Trophoblast cell (in vitro differentiated cells and primary cell): ENCODE measurements at regions not wholly inside any gene's neighbourhood (a gene's known extent, or its start where the extent isn't known, plus 50 kb on each side); places are given as distances from the start of the nearest gene placed in this dataset.

Experiments
- DNase-seq, 2 donors: peaks; one replicate each; pipeline ENCODE4 v3.0.0-alpha.2; 2016
- H2AFZ ChIP-seq: 2 replicates; pipeline ENCODE4 v1.6.1; 2013; ENCODE audit warnings: low read length, moderate library complexity, mild to moderate bottlenecking; ENCODE audit not compliant: insufficient read depth, poor library complexity
- H2AK5ac ChIP-seq: 2 replicates; pipeline ENCODE4 v1.6.1; 2013; ENCODE audit warnings: mild to moderate bottlenecking, low read length
- H2BK120ac ChIP-seq: 2 replicates; pipeline ENCODE4 v1.6.1; 2013; ENCODE audit warnings: low read length, mild to moderate bottlenecking, moderate library complexity; ENCODE audit not compliant: insufficient read depth, poor library complexity
- H2BK12ac ChIP-seq: 2 replicates; pipeline ENCODE4 v1.6.1; 2013; ENCODE audit warnings: mild to moderate bottlenecking, low read length, moderate library complexity
- H2BK5ac ChIP-seq: 2 replicates; pipeline ENCODE4 v1.6.1; 2013; ENCODE audit warnings: low read length, low read depth, moderate library complexity, mild to moderate bottlenecking; ENCODE audit not compliant: poor library complexity
- H3K14ac ChIP-seq: 2 replicates; pipeline ENCODE4 v1.6.1; 2013; ENCODE audit warnings: mild to moderate bottlenecking, low read length
- H3K18ac ChIP-seq: 2 replicates; pipeline ENCODE4 v1.6.1; 2013; ENCODE audit warnings: mild to moderate bottlenecking, low read length
- H3K23ac ChIP-seq: 2 replicates; pipeline ENCODE4 v1.6.1; 2013; ENCODE audit warnings: low read length
- H3K27ac ChIP-seq: 2 replicates; pipeline ENCODE4 v1.5.1; 2013; ENCODE audit warnings: low read depth, mild to moderate bottlenecking, inconsistent platforms, low read length, moderate library complexity
- H3K27me3 ChIP-seq: 2 replicates; pipeline ENCODE4 v1.6.1; 2013; ENCODE audit warnings: inconsistent platforms, mild to moderate bottlenecking, low read length, moderate library complexity; ENCODE audit not compliant: insufficient read depth
- H3K36me3 ChIP-seq, 2 experiments: 1 replicate in 1 of 2; 2 replicates in 1 of 2; pipeline ENCODE4 v1.6.1; 2013; ENCODE audit warnings: low read length in 2 of 2, mild to moderate bottlenecking in 2 of 2, moderate library complexity in 1 of 2; ENCODE audit not compliant: insufficient read depth in 2 of 2, control insufficient read depth in 1 of 2
- H3K4ac ChIP-seq: 2 replicates; pipeline ENCODE4 v1.6.1; 2013; ENCODE audit warnings: low read depth, mild to moderate bottlenecking, low read length, moderate library complexity
- H3K4me1 ChIP-seq, 2 experiments: 1 replicate in 1 of 2; 2 replicates in 1 of 2; pipeline ENCODE4 v1.6.1; 2013; ENCODE audit warnings: low read length in 2 of 2, mild to moderate bottlenecking in 2 of 2, moderate library complexity in 1 of 2; ENCODE audit not compliant: insufficient read depth in 2 of 2, control insufficient read depth in 1 of 2
- H3K4me2 ChIP-seq: 2 replicates; pipeline ENCODE4 v1.6.1; 2013; ENCODE audit warnings: inconsistent platforms, mild to moderate bottlenecking, low read length, moderate library complexity
- H3K4me3 ChIP-seq: 2 replicates; pipeline ENCODE4 v1.5.1; 2013; ENCODE audit warnings: mild to moderate bottlenecking, low read depth, low read length, inconsistent platforms
- H3K79me1 ChIP-seq: one replicate; pipeline ENCODE4 v1.6.1; 2013; ENCODE audit warnings: low read length
- H3K79me2 ChIP-seq: 2 replicates; pipeline ENCODE4 v1.6.1; 2013; ENCODE audit warnings: low read length, mild to moderate bottlenecking; ENCODE audit not compliant: control insufficient read depth, insufficient read depth, poor library complexity
- H3K9ac ChIP-seq: 2 replicates; pipeline ENCODE4 v1.6.1; 2013; ENCODE audit warnings: mild to moderate bottlenecking, low read length
- H3K9me3 ChIP-seq: 2 replicates; pipeline ENCODE4 v1.6.1; 2013; ENCODE audit warnings: low read depth, mild to moderate bottlenecking, control low read depth, inconsistent platforms, low read length; ENCODE audit not compliant: insufficient read depth
- H4K12ac ChIP-seq: 2 replicates; pipeline ENCODE4 v1.6.1; 2013; ENCODE audit warnings: low read depth, mild to moderate bottlenecking, low read length, moderate library complexity
- H4K8ac ChIP-seq: 2 replicates; pipeline ENCODE4 v1.6.1; 2013; ENCODE audit warnings: low read depth, mild to moderate bottlenecking, low read length, moderate library complexity
- H4K91ac ChIP-seq: one replicate; pipeline ENCODE4 v1.6.1; 2013; ENCODE audit warnings: low read depth, mild to moderate bottlenecking, low read length, moderate library complexity
- WGBS: extraction: QIAGEN DNeasy Blood & Tissue Kit; methylation state at CpG from one replicate; pipeline ENCODE4 v1.1.7; 2013; ENCODE audit warnings: missing lambda C conversion rate; ENCODE audit not compliant: insufficient read length, insufficient coverage; ENCODE audit errors: extremely low coverage; 5-methylcytosine and 5-hydroxymethylcytosine counted together

GRCh38 chr14:36408388-36408787, 88.0 kb upstream of the MBIP start:
- no peak overlapping the region for H2AK5ac ChIP-seq
- H4K12ac ChIP-seq = no peak overlapping the region
- no peaks in the 10 kb centered on the region for H3K27me3 ChIP-seq
- H3K79me1 ChIP-seq = no peaks in the 10 kb centered on the region
- no peak overlapping the region for H4K91ac ChIP-seq
- H3K4me3 ChIP-seq = no peak overlapping the region
- no peak overlapping the region for H2BK120ac ChIP-seq
- no peak overlapping the region for H2BK5ac ChIP-seq
- no peak overlapping the region for H2AFZ ChIP-seq
- H3K23ac ChIP-seq = no peak overlapping the region
- no peak overlapping the region for H3K27ac ChIP-seq
- H4K8ac ChIP-seq = no peak overlapping the region
- no CpG with 5 or more reads among the region's 3 CpGs for WGBS
- H3K14ac ChIP-seq = no peak overlapping the region
- H3K18ac ChIP-seq = no peak overlapping the region
- peaks cover 2% of the 10 kb centered on the region for H3K9me3 ChIP-seq
- H2BK12ac ChIP-seq = no peak overlapping the region
- H3K4me1 ChIP-seq = no peaks in the 10 kb centered on the region
- DNase-seq = no peak
- H3K79me2 ChIP-seq = no peaks in the 10 kb centered on the region
- H3K36me3 ChIP-seq = no peaks in the 10 kb centered on the region
- no peak overlapping the region for H3K4me2 ChIP-seq
- H3K9ac ChIP-seq = no peak overlapping the region
- H3K4ac ChIP-seq = no peak overlapping the region

- Histone ChIP-seq H3K4me3 (no peak overlapping the region), H4K12ac (no peak overlapping the region), H3K4me2 (no peak overlapping the region), H2BK12ac (no peak overlapping the region), H3K36me3 (no peaks in the 10 kb centered on the region), H4K91ac (no peak overlapping the region), H2BK5ac (no peak overlapping the region), H3K79me1 (no peaks in the 10 kb centered on the region), H3K27me3 (no peaks in the 10 kb centered on the region), H3K14ac (no peak overlapping the region), H2AFZ (no peak overlapping the region), H3K79me2 (no peaks in the 10 kb centered on the region), H2AK5ac (no peak overlapping the region), H3K4me1 (no peaks in the 10 kb centered on the region), H3K4ac (no peak overlapping the region), H3K27ac (no peak overlapping the region), H4K8ac (no peak overlapping the region), H3K9ac (no peak overlapping the region), H2BK120ac (no peak overlapping the region), H3K23ac (no peak overlapping the region), H3K18ac (no peak overlapping the region), H3K9me3 (peaks cover 2% of the 10 kb centered on the region)
- no CpG with 5 or more reads among the region's 1 CpG for WGBS
- no peak for DNase-seq
Measured at GRCh38 chr14:36405589-36406274, 85.3 kb upstream of the MBIP start.

GRCh38 chr14:36402867-36403266, 82.4 kb upstream of the MBIP start:
- H2AFZ ChIP-seq = no peak overlapping the region
- H2BK12ac ChIP-seq = no peak overlapping the region
- no peak overlapping the region for H3K14ac ChIP-seq
- H2BK120ac ChIP-seq = no peak overlapping the region
- H3K36me3 ChIP-seq = no peaks in the 10 kb centered on the region
- no CpG with 5 or more reads among the region's 2 CpGs for WGBS
- no peak overlapping the region for H4K12ac ChIP-seq
- H3K4ac ChIP-seq = no peak overlapping the region
- no peak overlapping the region for H3K4me3 ChIP-seq
- no peak overlapping the region for H2AK5ac ChIP-seq
- no peak overlapping the region for H3K23ac ChIP-seq
- no peaks in the 10 kb centered on the region for H3K79me1 ChIP-seq
- no peak overlapping the region for H3K4me2 ChIP-seq
- H4K91ac ChIP-seq = no peak overlapping the region
- no peaks in the 10 kb centered on the region for H3K79me2 ChIP-seq
- no peak overlapping the region for H3K27ac ChIP-seq
- H3K27me3 ChIP-seq = no peaks in the 10 kb centered on the region
- H3K18ac ChIP-seq = no peak overlapping the region
- H3K9me3 ChIP-seq = no peaks in the 10 kb centered on the region
- H2BK5ac ChIP-seq = no peak overlapping the region
- no peak overlapping the region for H4K8ac ChIP-seq
- H3K4me1 ChIP-seq = no peaks in the 10 kb centered on the region
- no peak overlapping the region for H3K9ac ChIP-seq
- no peak for DNase-seq

- no peaks in the 10 kb centered on the region for H3K79me1 ChIP-seq
- peak; percentile 24 to 76 for DNase-seq
- no peak overlapping the region for H2AFZ ChIP-seq
- no peaks in the 10 kb centered on the region for H3K36me3 ChIP-seq
- H3K27ac ChIP-seq = no peak overlapping the region
- no peak overlapping the region for H2BK5ac ChIP-seq
- no peak overlapping the region for H3K4me2 ChIP-seq
- H3K4me1 ChIP-seq = no peaks in the 10 kb centered on the region
- no peak overlapping the region for H3K9ac ChIP-seq
- no peaks in the 10 kb centered on the region for H3K79me2 ChIP-seq
- no peak overlapping the region for H3K4me3 ChIP-seq
- no peak overlapping the region for H4K12ac ChIP-seq
- no CpG with 5 or more reads among the region's 5 CpGs for WGBS
- H3K27me3 ChIP-seq = no peaks in the 10 kb centered on the region
- H3K18ac ChIP-seq = no peak overlapping the region
- no peak overlapping the region for H2BK120ac ChIP-seq
- H4K8ac ChIP-seq = no peak overlapping the region
- H2AK5ac ChIP-seq = no peak overlapping the region
- H4K91ac ChIP-seq = no peak overlapping the region
- no peaks in the 10 kb centered on the region for H3K9me3 ChIP-seq
- H3K14ac ChIP-seq = no peak overlapping the region
- no peak overlapping the region for H3K4ac ChIP-seq
- H3K23ac ChIP-seq = no peak overlapping the region
- H2BK12ac ChIP-seq = no peak overlapping the region
Measured at GRCh38 chr14:36398463-36399291, 78.2 kb upstream of the MBIP start.
